ENCODE measurements at regions not wholly inside any gene's neighbourhood (a gene's known extent, or its start where the extent isn't known, plus 50 kb on each side); places are given as distances from the start of the nearest gene placed in this dataset.

- CTCF ChIA-PET: no interaction called here
- POLR2A ChIA-PET: no interaction called here
- intact Hi-C loops (cut with micrococcal nuclease): no loop called here
- no peak overlapping the region for H3K27ac Mint-ChIP-seq (ENCODE audit: low read depth, unreplicated experiment)
- H3K9me3 Mint-ChIP-seq (ENCODE audit: unreplicated experiment): no peaks in the 10 kb centered on the region
- no peaks in the 10 kb centered on the region for H3K27me3 Mint-ChIP-seq (ENCODE audit: insufficient read depth, unreplicated experiment)
- H3K4me1 Mint-ChIP-seq (ENCODE audit: insufficient read depth, unreplicated experiment): no peaks in the 10 kb centered on the region
- no peak for DNase-seq (ENCODE audit: unreplicated experiment)
- H3K36me3 Mint-ChIP-seq (ENCODE audit: insufficient read depth, unreplicated experiment): no peaks in the 10 kb centered on the region
- H3K4me3 Mint-ChIP-seq (ENCODE audit: unreplicated experiment): no peak overlapping the region
- no peak for TF ChIP-seq CTCF (IDR thresholded peaks at IDR 0.05; ENCODE audit: unreplicated experiment)
- BruUV-seq (replicated peaks): no TSS peak
Measured at GRCh38 chr2:5945742-5946141, 253.6 kb downstream of the SOX11 start.

DNA sequence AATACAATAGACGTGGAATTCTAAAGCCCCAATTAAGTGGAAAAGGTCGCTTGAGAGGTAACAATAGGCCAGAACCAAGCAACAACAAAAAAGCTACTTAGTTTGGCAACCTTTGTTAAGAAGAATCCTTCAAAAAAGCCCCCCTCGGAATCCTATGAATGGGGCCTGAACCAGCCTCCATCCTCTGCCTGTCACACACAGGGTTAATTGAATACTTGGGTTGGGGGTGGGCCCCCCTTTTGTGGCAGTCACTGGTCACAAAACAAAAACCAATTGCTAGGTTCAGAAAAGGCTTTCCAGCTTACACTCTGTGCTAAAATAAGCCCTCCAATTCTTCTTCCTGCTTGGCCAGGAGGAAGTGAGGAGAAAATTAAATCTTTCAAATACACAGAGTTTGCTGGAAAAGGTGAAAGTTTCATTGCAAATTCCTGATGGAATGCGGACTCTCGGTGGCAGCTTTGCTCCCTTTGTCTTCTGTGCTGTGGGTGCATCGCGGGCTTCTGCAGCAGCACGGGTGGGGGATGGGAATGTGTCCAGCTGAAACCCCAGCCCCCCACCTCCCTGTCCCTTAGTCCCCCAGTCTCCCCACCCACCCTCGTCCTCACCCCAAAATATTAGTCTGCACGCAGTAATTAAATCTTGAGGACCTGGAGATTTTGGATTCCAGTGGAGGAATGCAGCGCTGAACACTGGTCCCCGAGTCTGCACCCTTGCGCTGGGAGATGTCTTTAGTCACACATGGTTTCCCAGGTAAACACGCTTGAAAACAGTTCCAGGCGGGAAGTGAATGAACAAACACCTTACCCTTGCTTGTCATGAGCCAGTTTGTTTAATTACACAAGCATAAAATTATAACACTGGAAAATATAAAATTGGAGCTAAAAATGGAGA is 254.3 kb downstream of the SOX11 start:
- intact Hi-C loops (cut with micrococcal nuclease): no loop called here
- CTCF ChIA-PET: no interaction called here

DNA sequence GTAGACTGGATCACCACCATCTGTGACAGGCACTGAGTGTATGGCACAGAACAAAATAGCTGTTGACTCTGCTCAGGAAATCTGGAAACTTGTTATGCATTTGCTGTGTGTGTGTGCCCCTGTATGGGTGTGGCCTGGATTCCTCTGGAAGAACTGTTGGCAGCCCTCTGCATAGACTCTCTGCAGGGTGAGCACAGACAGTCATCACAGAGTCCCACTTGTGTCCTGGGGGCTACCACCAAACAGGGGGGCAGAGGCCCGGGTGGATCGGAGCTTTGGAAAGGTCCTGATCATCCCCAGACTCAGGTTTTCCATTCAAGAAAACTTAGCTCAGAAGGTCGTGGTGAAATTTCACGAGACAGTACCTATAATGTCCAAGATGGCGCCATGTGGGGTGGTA is 258.6 kb downstream of the SOX11 start:
- POLR2A ChIA-PET: no interaction called here
- Mint-ChIP-seq H3K4me3 (ENCODE audit: unreplicated experiment) (no peak overlapping the region), H3K9me3 (ENCODE audit: unreplicated experiment) (no peaks in the 10 kb centered on the region), H3K27ac (ENCODE audit: low read depth, unreplicated experiment) (no peak overlapping the region), H3K4me1 (ENCODE audit: insufficient read depth, unreplicated experiment) (no peaks in the 10 kb centered on the region), H3K36me3 (ENCODE audit: insufficient read depth, unreplicated experiment) (no peaks in the 10 kb centered on the region), H3K27me3 (ENCODE audit: insufficient read depth, unreplicated experiment) (no peaks in the 10 kb centered on the region)
- no TSS peak for BruUV-seq (replicated peaks)
- TF ChIP-seq CTCF (IDR thresholded peaks at IDR 0.05; ENCODE audit: unreplicated experiment): no peak
- CTCF ChIA-PET: no interaction called here
- intact Hi-C loops (cut with micrococcal nuclease): no loop called here
- no peak for DNase-seq (ENCODE audit: unreplicated experiment)

More for the DNA sequence above, 254.3 kb downstream of the SOX11 start:
- no peak for TF ChIP-seq CTCF (IDR thresholded peaks at IDR 0.05; ENCODE audit: unreplicated experiment)
- Mint-ChIP-seq H3K4me3 (ENCODE audit: unreplicated experiment) (no peak overlapping the region), H3K36me3 (ENCODE audit: insufficient read depth, unreplicated experiment) (no peaks in the 10 kb centered on the region), H3K4me1 (ENCODE audit: insufficient read depth, unreplicated experiment) (no peaks in the 10 kb centered on the region), H3K9me3 (ENCODE audit: unreplicated experiment) (no peaks in the 10 kb centered on the region), H3K27me3 (ENCODE audit: insufficient read depth, unreplicated experiment) (no peaks in the 10 kb centered on the region), H3K27ac (ENCODE audit: low read depth, unreplicated experiment) (no peak overlapping the region)
- DNase-seq (ENCODE audit: unreplicated experiment): no peak
- POLR2A ChIA-PET: no interaction called here
- no TSS peak for BruUV-seq (replicated peaks)

- H3K27ac Mint-ChIP-seq (ENCODE audit: low read depth, unreplicated experiment): no peak overlapping the region
- intact Hi-C loops (cut with micrococcal nuclease): no loop called here
- DNase-seq (ENCODE audit: unreplicated experiment): no peak
- no peak overlapping the region for H3K4me3 Mint-ChIP-seq (ENCODE audit: unreplicated experiment)
- TF ChIP-seq CTCF (IDR thresholded peaks at IDR 0.05; ENCODE audit: unreplicated experiment): no peak
- H3K27me3 Mint-ChIP-seq (ENCODE audit: insufficient read depth, unreplicated experiment): no peaks in the 10 kb centered on the region
- ChIA-PET POLR2A (no interaction called here), CTCF (interaction anchor here (1.5 kb wide), 1 partner anchor 8 kb away, joined by 7 read pairs; no protein-coding TSS in a partner anchor)
- H3K4me1 Mint-ChIP-seq (ENCODE audit: insufficient read depth, unreplicated experiment): no peaks in the 10 kb centered on the region
- H3K9me3 Mint-ChIP-seq (ENCODE audit: unreplicated experiment): no peaks in the 10 kb centered on the region
- no TSS peak for BruUV-seq (replicated peaks)
- H3K36me3 Mint-ChIP-seq (ENCODE audit: insufficient read depth, unreplicated experiment): no peaks in the 10 kb centered on the region
Measured at GRCh38 chr2:5951471-5951870, 259.3 kb downstream of the SOX11 start.

Measured in MCF 10A (cell line).